ENCODE measurements at regions not wholly inside any gene's neighbourhood (a gene's known extent, or its start where the extent isn't known, plus 50 kb on each side); places are given as distances from the start of the nearest gene placed in this dataset.

- Histone ChIP-seq H3K27ac (no peak overlapping the region), H3K36me3 (no peaks in the 10 kb centered on the region), H3K9me3 (ENCODE audit: severe bottlenecking) (no peaks in the 10 kb centered on the region), H3K4me3 (ENCODE audit: low read depth, low read length) (no peak overlapping the region), H3K27me3 (ENCODE audit: insufficient read depth, low read depth, severe bottlenecking) (no peaks in the 10 kb centered on the region)
- TF ChIP-seq CTCF (IDR thresholded peaks at IDR 0.05; ENCODE audit: low read depth, low read length), result no peak
- no peak for DNase-seq
These were observed 92.6 kb upstream of the SFSWAP start for GRCh38 chr12:131618303-131618658.

GRCh38 chr12:131618701-131619100 lies 92.2 kb upstream of the SFSWAP start:
- Histone ChIP-seq H3K27me3 (ENCODE audit: insufficient read depth, low read depth, severe bottlenecking) (no peaks in the 10 kb centered on the region), H3K27ac (no peak overlapping the region), H3K9me3 (ENCODE audit: severe bottlenecking) (no peaks in the 10 kb centered on the region), H3K4me3 (ENCODE audit: low read depth, low read length) (no peak overlapping the region), H3K36me3 (no peaks in the 10 kb centered on the region)
- no peak for DNase-seq
- TF ChIP-seq CTCF (IDR thresholded peaks at IDR 0.05; ENCODE audit: low read depth, low read length), result no peak

- Histone ChIP-seq H3K27ac (no peak overlapping the region), H3K36me3 (no peaks in the 10 kb centered on the region), H3K4me3 (ENCODE audit: low read depth, low read length) (no peak overlapping the region), H3K27me3 (ENCODE audit: insufficient read depth, low read depth, severe bottlenecking) (no peaks in the 10 kb centered on the region), H3K9me3 (ENCODE audit: severe bottlenecking) (no peaks in the 10 kb centered on the region)
- no peak for DNase-seq
- TF ChIP-seq CTCF (IDR thresholded peaks at IDR 0.05; ENCODE audit: low read depth, low read length), result no peak
These were observed 91.7 kb upstream of the SFSWAP start for GRCh38 chr12:131619106-131619642.

GRCh38 chr12:131619736-131620506 lies 91.0 kb upstream of the SFSWAP start:
- DNase-seq, result no peak
- H3K9me3 ChIP-seq (ENCODE audit: severe bottlenecking), result no peaks in the 10 kb centered on the region
- no peak overlapping the region for H3K4me3 ChIP-seq (ENCODE audit: low read depth, low read length)
- no peaks in the 10 kb centered on the region for H3K27me3 ChIP-seq (ENCODE audit: insufficient read depth, low read depth, severe bottlenecking)
- H3K27ac ChIP-seq, result no peak overlapping the region
- no peak for TF ChIP-seq CTCF (IDR thresholded peaks at IDR 0.05; ENCODE audit: low read depth, low read length)
- H3K36me3 ChIP-seq, result no peaks in the 10 kb centered on the region

GRCh38 chr12:131620520-131620919 lies 90.4 kb upstream of the SFSWAP start:
- no peaks in the 10 kb centered on the region for H3K27me3 ChIP-seq (ENCODE audit: insufficient read depth, low read depth, severe bottlenecking)
- no peak overlapping the region for H3K4me3 ChIP-seq (ENCODE audit: low read depth, low read length)
- H3K9me3 ChIP-seq (ENCODE audit: severe bottlenecking), result no peaks in the 10 kb centered on the region
- H3K27ac ChIP-seq, result no peak overlapping the region
- no peaks in the 10 kb centered on the region for H3K36me3 ChIP-seq
- no peak for TF ChIP-seq CTCF (IDR thresholded peaks at IDR 0.05; ENCODE audit: low read depth, low read length)
- DNase-seq, result no peak
